ENCODE measurements at regions not wholly inside any gene's neighbourhood (a gene's known extent, or its start where the extent isn't known, plus 50 kb on each side); places are given as distances from the start of the nearest gene placed in this dataset.

GRCh38 chr15:45962733-45963132, 327.9 kb downstream of the SQOR start:
- H3K36me3 Mint-ChIP-seq, result peaks cover 0 to 3% (median 3%) of the 10 kb centered on the region in 3 donors
- no peaks in the 10 kb centered on the region for H3K27me3 Mint-ChIP-seq (ENCODE audit: low read depth in 3 of 3)
- no peak overlapping the region for H3K4me3 Mint-ChIP-seq
- H3K27ac Mint-ChIP-seq, result no peak overlapping the region
- DNase-seq, result no peak
- peaks cover 10 to 35% (median 20%) of the 10 kb centered on the region in 6 donors for H3K9me3 Mint-ChIP-seq
- H3K4me1 Mint-ChIP-seq, result no peaks in the 10 kb centered on the region

GRCh38 chr15:45970542-45970941, 335.7 kb downstream of the SQOR start:
- H3K27me3 Mint-ChIP-seq (ENCODE audit: low read depth in 3 of 3), result peaks cover 0 to 3% (median 0%) of the 10 kb centered on the region in 3 donors
- no peak overlapping the region for H3K27ac Mint-ChIP-seq
- H3K4me3 Mint-ChIP-seq, result no peak overlapping the region
- no peaks in the 10 kb centered on the region for H3K4me1 Mint-ChIP-seq
- H3K36me3 Mint-ChIP-seq, result no peaks in the 10 kb centered on the region
- H3K9me3 Mint-ChIP-seq, result peaks cover 0 to 29% (median 11%) of the 10 kb centered on the region in 6 donors
- DNase-seq, result no peak

GRCh38 chr15:45980366-45980765, 345.5 kb downstream of the SQOR start:
- H3K27ac Mint-ChIP-seq, result no peak overlapping the region
- DNase-seq, result no peak

GRCh38 chr15:45981625-45982024, 346.8 kb downstream of the SQOR start:
- no peak for DNase-seq
- Mint-ChIP-seq H3K36me3 (no peaks in the 10 kb centered on the region), H3K4me1 (no peaks in the 10 kb centered on the region), H3K27me3 (ENCODE audit: low read depth in 3 of 3) (no peaks in the 10 kb centered on the region), H3K4me3 (no peak overlapping the region), H3K9me3 (peaks cover 0 to 31% (median 14%) of the 10 kb centered on the region in 6 donors), H3K27ac (no peak overlapping the region)

More at GRCh38 chr15:45980366-45980765, 345.5 kb downstream of the SQOR start:
- no peak overlapping the region for H3K4me3 Mint-ChIP-seq
- no peaks in the 10 kb centered on the region for H3K4me1 Mint-ChIP-seq
- H3K36me3 Mint-ChIP-seq, result no peaks in the 10 kb centered on the region
- peaks cover 0 to 24% (median 5%) of the 10 kb centered on the region in 6 donors for H3K9me3 Mint-ChIP-seq
- H3K27me3 Mint-ChIP-seq (ENCODE audit: low read depth in 3 of 3), result no peaks in the 10 kb centered on the region

GRCh38 chr15:45991863-45992262, 357.0 kb downstream of the SQOR start:
- Mint-ChIP-seq H3K4me3 (no peak overlapping the region), H3K27me3 (ENCODE audit: low read depth in 3 of 3) (peaks cover 0 to 2% (median 0%) of the 10 kb centered on the region in 3 donors), H3K27ac (no peak overlapping the region), H3K9me3 (peaks cover 2 to 33% (median 18%) of the 10 kb centered on the region in 6 donors), H3K36me3 (peaks cover 0 to 3% (median 0%) of the 10 kb centered on the region in 3 donors), H3K4me1 (no peaks in the 10 kb centered on the region)
- no peak for DNase-seq

GRCh38 chr15:45993072-45993471, 358.2 kb downstream of the SQOR start:
- DNase-seq, result no peak
- H3K4me3 Mint-ChIP-seq, result no peak overlapping the region
- no peaks in the 10 kb centered on the region for H3K4me1 Mint-ChIP-seq
- no peaks in the 10 kb centered on the region for H3K36me3 Mint-ChIP-seq
- H3K9me3 Mint-ChIP-seq, result peaks cover 2 to 27% (median 16%) of the 10 kb centered on the region in 6 donors
- H3K27ac Mint-ChIP-seq, result no peak overlapping the region
- H3K27me3 Mint-ChIP-seq (ENCODE audit: low read depth in 3 of 3), result no peaks in the 10 kb centered on the region

GRCh38 chr15:45993508-45993907, 358.7 kb downstream of the SQOR start:
- Mint-ChIP-seq H3K27me3 (ENCODE audit: low read depth in 3 of 3) (no peaks in the 10 kb centered on the region), H3K4me3 (no peak overlapping the region), H3K9me3 (peaks cover 2 to 25% (median 14%) of the 10 kb centered on the region in 6 donors), H3K36me3 (no peaks in the 10 kb centered on the region), H3K4me1 (no peaks in the 10 kb centered on the region), H3K27ac (no peak overlapping the region)
- DNase-seq, result no peak

GRCh38 chr15:45995800-45996199, 361.0 kb downstream of the SQOR start:
- Mint-ChIP-seq H3K4me1 (no peaks in the 10 kb centered on the region), H3K27ac (no peak overlapping the region), H3K9me3 (peaks cover under 1 to 26% (median 10%) of the 10 kb centered on the region in 6 donors), H3K4me3 (no peak overlapping the region), H3K36me3 (no peaks in the 10 kb centered on the region), H3K27me3 (ENCODE audit: low read depth in 3 of 3) (no peaks in the 10 kb centered on the region)
- no peak for DNase-seq

GRCh38 chr15:46014532-46014931, 379.7 kb downstream of the SQOR start:
- Mint-ChIP-seq H3K4me1 (no peaks in the 10 kb centered on the region), H3K4me3 (no peak overlapping the region), H3K27ac (no peak overlapping the region), H3K9me3 (peaks cover 6 to 51% (median 19%) of the 10 kb centered on the region in 6 donors), H3K36me3 (no peaks in the 10 kb centered on the region), H3K27me3 (ENCODE audit: low read depth in 3 of 3) (peaks cover 0 to 2% (median 0%) of the 10 kb centered on the region in 3 donors)
- DNase-seq, result no peak

GRCh38 chr15:46034755-46035154, 399.9 kb downstream of the SQOR start:
- Mint-ChIP-seq H3K36me3 (no peaks in the 10 kb centered on the region), H3K4me1 (no peaks in the 10 kb centered on the region), H3K4me3 (no peak overlapping the region), H3K9me3 (peaks cover 0 to 24% (median 10%) of the 10 kb centered on the region in 6 donors), H3K27me3 (ENCODE audit: low read depth in 3 of 3) (no peaks in the 10 kb centered on the region), H3K27ac (no peak overlapping the region)
- no peak for DNase-seq

GRCh38 chr15:46039703-46040102, 404.9 kb downstream of the SQOR start:
- Mint-ChIP-seq H3K36me3 (no peaks in the 10 kb centered on the region), H3K27ac (no peak overlapping the region), H3K4me3 (no peak overlapping the region), H3K27me3 (ENCODE audit: low read depth in 3 of 3) (peaks cover 0 to 5% (median 0%) of the 10 kb centered on the region in 3 donors), H3K9me3 (peaks cover 3 to 35% (median 11%) of the 10 kb centered on the region in 6 donors), H3K4me1 (no peaks in the 10 kb centered on the region)
- DNase-seq, result no peak

GRCh38 chr15:46041905-46042304, 407.1 kb downstream of the SQOR start:
- Mint-ChIP-seq H3K9me3 (peaks cover 0 to 28% (median 12%) of the 10 kb centered on the region in 6 donors), H3K27ac (no peak overlapping the region), H3K36me3 (no peaks in the 10 kb centered on the region), H3K4me1 (no peaks in the 10 kb centered on the region), H3K4me3 (no peak overlapping the region), H3K27me3 (ENCODE audit: low read depth in 3 of 3) (peaks cover 0 to 5% (median 0%) of the 10 kb centered on the region in 3 donors)
- DNase-seq, result no peak

GRCh38 chr15:46059921-46060594, 425.2 kb downstream of the SQOR start:
- Mint-ChIP-seq H3K27me3 (ENCODE audit: low read depth in 3 of 3) (peaks cover 0 to 6% (median 0%) of the 10 kb centered on the region in 3 donors), H3K9me3 (peaks cover 2 to 15% (median 8%) of the 10 kb centered on the region in 6 donors), H3K27ac (no peak overlapping the region), H3K36me3 (no peaks in the 10 kb centered on the region), H3K4me1 (no peaks in the 10 kb centered on the region), H3K4me3 (no peak overlapping the region)
- no peak for DNase-seq

GRCh38 chr15:46061002-46061401, 426.2 kb downstream of the SQOR start:
- peaks cover 6 to 15% (median 8%) of the 10 kb centered on the region in 6 donors for H3K9me3 Mint-ChIP-seq
- no peak overlapping the region for H3K27ac Mint-ChIP-seq
- H3K36me3 Mint-ChIP-seq, result no peaks in the 10 kb centered on the region
- no peak overlapping the region for H3K4me3 Mint-ChIP-seq
- no peak for DNase-seq
- peaks cover 0 to 6% (median 0%) of the 10 kb centered on the region in 3 donors for H3K27me3 Mint-ChIP-seq (ENCODE audit: low read depth in 3 of 3)
- no peaks in the 10 kb centered on the region for H3K4me1 Mint-ChIP-seq

GRCh38 chr15:46077220-46077619, 442.4 kb downstream of the SQOR start:
- no peak for DNase-seq
- no peak overlapping the region for H3K4me3 Mint-ChIP-seq
- no peaks in the 10 kb centered on the region for H3K36me3 Mint-ChIP-seq
- H3K27ac Mint-ChIP-seq, result no peak overlapping the region
- peaks cover 0 to 3% (median 0%) of the 10 kb centered on the region in 3 donors for H3K27me3 Mint-ChIP-seq (ENCODE audit: low read depth in 3 of 3)
- H3K4me1 Mint-ChIP-seq, result no peaks in the 10 kb centered on the region
- H3K9me3 Mint-ChIP-seq, result peaks cover 0 to 11% (median 4%) of the 10 kb centered on the region in 6 donors
